DOHH2 (cell line): ENCODE measurements at regions not wholly inside any gene's neighbourhood (a gene's known extent, or its start where the extent isn't known, plus 50 kb on each side); places are given as distances from the start of the nearest gene placed in this dataset.
A peak's percentile ranks its signal among the peaks of the same experiment; 100 is the strongest.

Experiments
- H3F3A ChIP-seq: fragments of 200-600 bp; sonication (generic), shearing (Covaris generic); 2 replicates; pipeline ENCODE4 v1.6.0; 2016; ENCODE audit warnings: antibody characterized with exemption, mild to moderate bottlenecking; ENCODE audit not compliant: control insufficient read depth, insufficient read depth
- H3K27ac ChIP-seq: fragments of 200-600 bp; sonication (generic); 2 replicates; pipeline ENCODE4 v1.5.1; 2014; ENCODE audit warnings: low read depth, mild to moderate bottlenecking, low read length, moderate library complexity
- H3K27me3 ChIP-seq: fragments of 200-600 bp; sonication (generic); 2 replicates; pipeline ENCODE4 v1.6.1; 2014; ENCODE audit warnings: mild to moderate bottlenecking, low read length, mixed read lengths; ENCODE audit not compliant: control insufficient read depth
- H3K36me3 ChIP-seq: fragments of 200-600 bp; sonication (generic); 2 replicates; pipeline ENCODE4 v1.6.1; 2014; ENCODE audit warnings: mild to moderate bottlenecking, low read length, moderate library complexity, mixed read lengths; ENCODE audit not compliant: control insufficient read depth
- H3K4me1 ChIP-seq: fragments of 200-600 bp; sonication (generic); 2 replicates; pipeline ENCODE4 v1.6.1; 2014; ENCODE audit warnings: mild to moderate bottlenecking, low read length, mixed read lengths; ENCODE audit not compliant: control insufficient read depth
- H3K4me2 ChIP-seq: fragments of 200-600 bp; sonication (generic); 2 replicates; pipeline ENCODE4 v1.6.0; 2014; ENCODE audit warnings: mild to moderate bottlenecking, low read length, moderate library complexity
- H3K4me3 ChIP-seq: fragments of 200-600 bp; sonication (generic); 2 replicates; pipeline ENCODE4 v1.5.1; 2014; ENCODE audit warnings: mild to moderate bottlenecking, low read length, mixed read lengths
- H3K79me2 ChIP-seq: fragments of 200-600 bp; sonication (generic); 2 replicates; pipeline ENCODE4 v1.6.1; 2014; ENCODE audit warnings: mild to moderate bottlenecking, low read length, mixed read lengths; ENCODE audit not compliant: control insufficient read depth
- H3K9me2 ChIP-seq: fragments of 200-600 bp; sonication (generic); replicated peaks from 2 replicates; pipeline ENCODE4 v1.6.1; 2014; ENCODE audit warnings: mild to moderate bottlenecking, low read length, mixed read lengths; ENCODE audit not compliant: control insufficient read depth
- H3K9me3 ChIP-seq: fragments of 200-600 bp; sonication (generic); 2 replicates; pipeline ENCODE4 v1.6.1; 2014; ENCODE audit warnings: antibody characterized with exemption, low read length, mixed read lengths; ENCODE audit not compliant: control insufficient read depth, insufficient read depth
- H4K20me1 ChIP-seq: fragments of 200-600 bp; sonication (generic); 2 replicates; pipeline ENCODE4 v1.6.0; 2014; ENCODE audit warnings: low read depth, mild to moderate bottlenecking, antibody characterized with exemption, low read length, moderate library complexity; ENCODE audit not compliant: control insufficient read depth, insufficient read depth
- CTCF ChIP-seq: fragments of 200-600 bp; sonication (generic); IDR thresholded peaks from one replicate; pipeline ENCODE4 v1.5.1; 2014; ENCODE audit warnings: antibody characterized with exemption, mild to moderate bottlenecking, low read depth, low read length; ENCODE audit not compliant: poor library complexity, severe bottlenecking
- EZH2phosphoT487 ChIP-seq: fragments of 200-600 bp; sonication (generic); IDR thresholded peaks from 2 replicates; pipeline ENCODE4 v1.6.1; 2017; ENCODE audit warnings: borderline replicate concordance, mild to moderate bottlenecking, antibody characterized with exemption, low read length, moderate library complexity, mixed read lengths

DNA sequence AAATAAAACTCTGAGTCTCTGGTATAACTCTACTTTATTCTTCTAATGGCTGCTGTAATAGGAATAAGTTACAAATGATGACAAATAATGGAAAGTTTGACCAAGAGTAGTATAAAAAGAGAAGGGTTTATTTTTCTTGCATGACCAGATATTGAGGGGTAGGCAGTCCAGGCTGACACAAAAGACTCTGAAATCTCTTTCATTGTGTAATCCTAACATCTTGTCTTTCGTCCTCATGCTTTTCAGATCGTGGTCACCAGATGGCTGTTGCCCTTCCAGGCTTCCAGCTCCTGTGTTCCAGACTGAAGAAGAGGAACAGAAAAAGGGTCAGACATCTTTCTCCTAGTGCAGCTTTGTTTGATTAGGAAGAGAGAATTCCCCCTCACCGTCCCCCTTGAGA is 176.9 kb upstream of the GK2 start:
- Histone ChIP-seq H3K79me2 (no peaks in the 10 kb centered on the region), H3K4me1 (no peaks in the 10 kb centered on the region), H3K36me3 (no peaks in the 10 kb centered on the region), H3F3A (no peaks in the 10 kb centered on the region), H4K20me1 (no peaks in the 10 kb centered on the region), H3K27me3 (no peaks in the 10 kb centered on the region), H3K9me3 (no peaks in the 10 kb centered on the region), H3K4me3 (no peak overlapping the region), H3K27ac (no peak overlapping the region), H3K4me2 (no peak overlapping the region), H3K9me2 (no peaks in the 10 kb centered on the region)
- TF ChIP-seq CTCF = no peak
- no peak for TF ChIP-seq EZH2phosphoT487

DNA sequence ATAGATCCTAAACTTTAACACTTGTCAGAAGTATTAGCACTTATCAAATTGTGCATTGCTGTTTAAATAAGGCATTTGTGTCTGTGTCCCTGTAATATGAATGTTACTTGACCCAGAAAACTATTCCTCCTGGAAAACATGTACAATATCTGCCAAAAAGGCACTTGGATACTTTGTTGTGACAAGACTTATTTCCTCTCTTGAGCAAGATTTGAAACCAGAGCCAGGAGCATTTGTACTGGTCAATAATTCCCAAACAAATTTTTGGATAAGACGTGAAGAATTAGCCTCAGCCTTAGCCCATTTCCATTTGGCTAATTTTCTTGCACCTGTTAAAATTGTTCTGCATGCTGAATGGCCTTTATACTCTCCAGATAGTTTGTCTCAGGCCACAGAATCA is 176.3 kb upstream of the GK2 start:
- no peaks in the 10 kb centered on the region for H3K79me2 ChIP-seq
- no peaks in the 10 kb centered on the region for H3K9me2 ChIP-seq
- no peak overlapping the region for H3K4me2 ChIP-seq
- no peaks in the 10 kb centered on the region for H3K4me1 ChIP-seq
- no peaks in the 10 kb centered on the region for H3K27me3 ChIP-seq
- H3K36me3 ChIP-seq = no peaks in the 10 kb centered on the region
- no peak overlapping the region for H3K27ac ChIP-seq
- no peak overlapping the region for H3K4me3 ChIP-seq
- no peaks in the 10 kb centered on the region for H3F3A ChIP-seq
- no peaks in the 10 kb centered on the region for H3K9me3 ChIP-seq
- H4K20me1 ChIP-seq = no peaks in the 10 kb centered on the region
- TF ChIP-seq CTCF (no peak), EZH2phosphoT487 (no peak)

DNA sequence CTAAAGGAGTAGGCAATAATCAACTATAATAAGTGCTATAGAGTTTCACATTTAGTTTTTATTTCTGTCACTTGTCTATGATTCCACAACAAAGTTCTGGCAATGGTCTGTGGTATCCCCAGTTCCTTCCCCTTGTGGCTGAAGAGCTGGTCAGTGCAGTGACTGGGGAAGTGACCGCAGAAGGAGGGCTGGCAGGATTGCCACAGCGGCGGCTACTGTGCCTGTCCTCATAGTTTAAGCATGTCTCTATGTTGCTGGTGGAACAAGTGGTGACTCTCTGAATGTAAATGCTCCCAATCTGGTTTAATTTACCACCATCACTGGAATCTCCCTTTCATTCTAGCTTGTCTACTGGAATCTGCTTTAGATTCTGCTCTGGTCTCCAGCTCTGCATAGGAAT is 170.6 kb upstream of the GK2 start:
- Histone ChIP-seq H3K9me2 (no peaks in the 10 kb centered on the region), H3K27me3 (no peaks in the 10 kb centered on the region), H3K79me2 (no peaks in the 10 kb centered on the region), H3K4me1 (no peaks in the 10 kb centered on the region), H3K27ac (no peak overlapping the region), H3F3A (no peaks in the 10 kb centered on the region), H3K9me3 (no peaks in the 10 kb centered on the region), H3K4me2 (no peak overlapping the region), H3K36me3 (no peaks in the 10 kb centered on the region), H4K20me1 (no peaks in the 10 kb centered on the region), H3K4me3 (no peak overlapping the region)
- TF ChIP-seq EZH2phosphoT487 = no peak
- no peak for TF ChIP-seq CTCF

GRCh38 chr4:79576429-79576753 is 168.4 kb upstream of the GK2 start:
- Histone ChIP-seq H3K4me3 (no peak overlapping the region), H3K27ac (no peak overlapping the region), H3K9me2 (no peaks in the 10 kb centered on the region), H4K20me1 (no peaks in the 10 kb centered on the region), H3K27me3 (no peaks in the 10 kb centered on the region), H3K4me2 (no peak overlapping the region), H3K4me1 (no peaks in the 10 kb centered on the region), H3K36me3 (no peaks in the 10 kb centered on the region), H3K9me3 (no peaks in the 10 kb centered on the region), H3K79me2 (no peaks in the 10 kb centered on the region), H3F3A (no peaks in the 10 kb centered on the region)
- TF ChIP-seq EZH2phosphoT487 (no peak), CTCF (peak; percentile 39)
